ENCODE measurements at regions not wholly inside any gene's neighbourhood (a gene's known extent, or its start where the extent isn't known, plus 50 kb on each side); places are given as distances from the start of the nearest gene placed in this dataset.

- WGBS, 2 experiments: 94 to 100% methylated on average over 1 of the region's 1 CpG
- H3K27me3 ChIP-seq (ENCODE audit: control insufficient read depth, insufficient read depth, low read length, poor library complexity, severe bottlenecking): no peaks in the 10 kb centered on the region
- H3K27ac ChIP-seq (ENCODE audit: insufficient read depth, low read depth, low read length, poor library complexity, severe bottlenecking): no peak overlapping the region
- no peak overlapping the region for H3K4me3 ChIP-seq (ENCODE audit: insufficient read depth, low read depth, low read length)
- no peaks in the 10 kb centered on the region for H3K9me3 ChIP-seq (ENCODE audit: control insufficient read depth, low read length)
- H3K36me3 ChIP-seq (ENCODE audit: control insufficient read depth, insufficient read depth, low read length): no peaks in the 10 kb centered on the region
- no peaks in the 10 kb centered on the region for H3K4me1 ChIP-seq (ENCODE audit: control insufficient read depth, insufficient read depth, low read length)
These were observed 157.8 kb upstream of the PLET1 start for GRCh38 chr11:112418438-112418837.

GRCh38 chr11:112421879-112422278 is 161.2 kb upstream of the PLET1 start:
- no peaks in the 10 kb centered on the region for H3K27me3 ChIP-seq (ENCODE audit: control insufficient read depth, insufficient read depth, low read length, poor library complexity, severe bottlenecking)
- 68 to 73% methylated on average over 4 of the region's 4 CpGs for WGBS, 2 experiments
- H3K4me1 ChIP-seq (ENCODE audit: control insufficient read depth, insufficient read depth, low read length): no peaks in the 10 kb centered on the region
- no peak overlapping the region for H3K27ac ChIP-seq (ENCODE audit: insufficient read depth, low read depth, low read length, poor library complexity, severe bottlenecking)
- no peak overlapping the region for H3K4me3 ChIP-seq (ENCODE audit: insufficient read depth, low read depth, low read length)
- H3K36me3 ChIP-seq (ENCODE audit: control insufficient read depth, insufficient read depth, low read length): no peaks in the 10 kb centered on the region
- H3K9me3 ChIP-seq (ENCODE audit: control insufficient read depth, low read length): no peaks in the 10 kb centered on the region

GRCh38 chr11:112425121-112425520 is 164.5 kb upstream of the PLET1 start:
- no peaks in the 10 kb centered on the region for H3K27me3 ChIP-seq (ENCODE audit: control insufficient read depth, insufficient read depth, low read length, poor library complexity, severe bottlenecking)
- no peaks in the 10 kb centered on the region for H3K36me3 ChIP-seq (ENCODE audit: control insufficient read depth, insufficient read depth, low read length)
- H3K4me1 ChIP-seq (ENCODE audit: control insufficient read depth, insufficient read depth, low read length): no peaks in the 10 kb centered on the region
- WGBS, 2 experiments: 75 to 79% methylated on average over 5 of the region's 5 CpGs
- no peak overlapping the region for H3K27ac ChIP-seq (ENCODE audit: insufficient read depth, low read depth, low read length, poor library complexity, severe bottlenecking)
- H3K9me3 ChIP-seq (ENCODE audit: control insufficient read depth, low read length): no peaks in the 10 kb centered on the region
- H3K4me3 ChIP-seq (ENCODE audit: insufficient read depth, low read depth, low read length): no peak overlapping the region

- Histone ChIP-seq H3K4me1 (ENCODE audit: control insufficient read depth, insufficient read depth, low read length) (no peaks in the 10 kb centered on the region), H3K36me3 (ENCODE audit: control insufficient read depth, insufficient read depth, low read length) (no peaks in the 10 kb centered on the region), H3K4me3 (ENCODE audit: insufficient read depth, low read depth, low read length) (no peak overlapping the region), H3K27me3 (ENCODE audit: control insufficient read depth, insufficient read depth, low read length, poor library complexity, severe bottlenecking) (no peaks in the 10 kb centered on the region), H3K27ac (ENCODE audit: insufficient read depth, low read depth, low read length, poor library complexity, severe bottlenecking) (no peak overlapping the region), H3K9me3 (ENCODE audit: control insufficient read depth, low read length) (no peaks in the 10 kb centered on the region)
- 83 to 97% methylated on average over 2 of the region's 2 CpGs for WGBS, 2 experiments
These were observed 176.4 kb upstream of the PLET1 start for GRCh38 chr11:112437096-112437495.

GRCh38 chr11:112439614-112440013 is 179.0 kb upstream of the PLET1 start:
- WGBS, 2 experiments: 83 to 88% methylated on average over 1 to 2 of the region's 2 CpGs
- H3K4me1 ChIP-seq (ENCODE audit: control insufficient read depth, insufficient read depth, low read length): no peaks in the 10 kb centered on the region
- no peak overlapping the region for H3K27ac ChIP-seq (ENCODE audit: insufficient read depth, low read depth, low read length, poor library complexity, severe bottlenecking)
- H3K27me3 ChIP-seq (ENCODE audit: control insufficient read depth, insufficient read depth, low read length, poor library complexity, severe bottlenecking): no peaks in the 10 kb centered on the region
- no peaks in the 10 kb centered on the region for H3K36me3 ChIP-seq (ENCODE audit: control insufficient read depth, insufficient read depth, low read length)
- peaks cover 2% of the 10 kb centered on the region for H3K9me3 ChIP-seq (ENCODE audit: control insufficient read depth, low read length)
- H3K4me3 ChIP-seq (ENCODE audit: insufficient read depth, low read depth, low read length): no peak overlapping the region

GRCh38 chr11:112440518-112440917 is 179.9 kb upstream of the PLET1 start:
- H3K4me1 ChIP-seq (ENCODE audit: control insufficient read depth, insufficient read depth, low read length): no peaks in the 10 kb centered on the region
- H3K27me3 ChIP-seq (ENCODE audit: control insufficient read depth, insufficient read depth, low read length, poor library complexity, severe bottlenecking): no peaks in the 10 kb centered on the region
- no peak overlapping the region for H3K4me3 ChIP-seq (ENCODE audit: insufficient read depth, low read depth, low read length)
- WGBS, 2 experiments: 91 to 97% methylated on average over 1 of the region's 1 CpG
- no peak overlapping the region for H3K27ac ChIP-seq (ENCODE audit: insufficient read depth, low read depth, low read length, poor library complexity, severe bottlenecking)
- no peaks in the 10 kb centered on the region for H3K36me3 ChIP-seq (ENCODE audit: control insufficient read depth, insufficient read depth, low read length)
- peaks cover 2% of the 10 kb centered on the region for H3K9me3 ChIP-seq (ENCODE audit: control insufficient read depth, low read length)

- no peak overlapping the region for H3K27ac ChIP-seq (ENCODE audit: insufficient read depth, low read depth, low read length, poor library complexity, severe bottlenecking)
- WGBS, 2 experiments: 86 to 95% methylated on average over 4 of the region's 4 CpGs
- H3K4me3 ChIP-seq (ENCODE audit: insufficient read depth, low read depth, low read length): no peak overlapping the region
- no peaks in the 10 kb centered on the region for H3K4me1 ChIP-seq (ENCODE audit: control insufficient read depth, insufficient read depth, low read length)
- no peaks in the 10 kb centered on the region for H3K27me3 ChIP-seq (ENCODE audit: control insufficient read depth, insufficient read depth, low read length, poor library complexity, severe bottlenecking)
- peaks cover 2% of the 10 kb centered on the region for H3K9me3 ChIP-seq (ENCODE audit: control insufficient read depth, low read length)
- H3K36me3 ChIP-seq (ENCODE audit: control insufficient read depth, insufficient read depth, low read length): no peaks in the 10 kb centered on the region
These were observed 187.5 kb upstream of the PLET1 start for GRCh38 chr11:112448168-112448567.

GRCh38 chr11:112448806-112449205 is 188.1 kb upstream of the PLET1 start:
- no peaks in the 10 kb centered on the region for H3K36me3 ChIP-seq (ENCODE audit: control insufficient read depth, insufficient read depth, low read length)
- WGBS, 2 experiments: 43 to 65% methylated on average over 1 of the region's 1 CpG
- H3K27me3 ChIP-seq (ENCODE audit: control insufficient read depth, insufficient read depth, low read length, poor library complexity, severe bottlenecking): no peaks in the 10 kb centered on the region
- H3K9me3 ChIP-seq (ENCODE audit: control insufficient read depth, low read length): peaks cover 2% of the 10 kb centered on the region
- no peaks in the 10 kb centered on the region for H3K4me1 ChIP-seq (ENCODE audit: control insufficient read depth, insufficient read depth, low read length)
- H3K27ac ChIP-seq (ENCODE audit: insufficient read depth, low read depth, low read length, poor library complexity, severe bottlenecking): no peak overlapping the region
- H3K4me3 ChIP-seq (ENCODE audit: insufficient read depth, low read depth, low read length): no peak overlapping the region

GRCh38 chr11:112451250-112451649 is 190.6 kb upstream of the PLET1 start:
- Histone ChIP-seq H3K27me3 (ENCODE audit: control insufficient read depth, insufficient read depth, low read length, poor library complexity, severe bottlenecking) (no peaks in the 10 kb centered on the region), H3K36me3 (ENCODE audit: control insufficient read depth, insufficient read depth, low read length) (no peaks in the 10 kb centered on the region), H3K9me3 (ENCODE audit: control insufficient read depth, low read length) (no peaks in the 10 kb centered on the region), H3K4me1 (ENCODE audit: control insufficient read depth, insufficient read depth, low read length) (no peaks in the 10 kb centered on the region), H3K27ac (ENCODE audit: insufficient read depth, low read depth, low read length, poor library complexity, severe bottlenecking) (no peak overlapping the region), H3K4me3 (ENCODE audit: insufficient read depth, low read depth, low read length) (no peak overlapping the region)
- WGBS, 2 experiments: 93 to 99% methylated on average over 4 of the region's 4 CpGs

- Histone ChIP-seq H3K4me1 (ENCODE audit: control insufficient read depth, insufficient read depth, low read length) (no peaks in the 10 kb centered on the region), H3K36me3 (ENCODE audit: control insufficient read depth, insufficient read depth, low read length) (no peaks in the 10 kb centered on the region), H3K9me3 (ENCODE audit: control insufficient read depth, low read length) (no peaks in the 10 kb centered on the region), H3K27me3 (ENCODE audit: control insufficient read depth, insufficient read depth, low read length, poor library complexity, severe bottlenecking) (no peaks in the 10 kb centered on the region), H3K4me3 (ENCODE audit: insufficient read depth, low read depth, low read length) (no peak overlapping the region), H3K27ac (ENCODE audit: insufficient read depth, low read depth, low read length, poor library complexity, severe bottlenecking) (no peak overlapping the region)
- 93% methylated on average over 2 to 3 of the region's 4 CpGs for WGBS, 2 experiments
These were observed 193.2 kb upstream of the PLET1 start for GRCh38 chr11:112453601-112454577.
